Activated T-helper 1 cell treated with anti-CD3 and anti-CD28 coated beads, Interleukin-12 subunit alpha, Interleukin-12 subunit beta, Interleukin-2, Interleukin-4 antibody, amounts not matched to agents 30 ng/mL and 10 ng/mL and 1 ng/mL, durations not matched to agents 14 hours and 24 hours and 36 hours (primary cell): ENCODE measurements at regions not wholly inside any gene's neighbourhood (a gene's known extent, or its start where the extent isn't known, plus 50 kb on each side); places are given as distances from the start of the nearest gene placed in this dataset.

Experiments used
- DNase-seq: peaks from one replicate; pipeline ENCODE4 v3.0.0; 2021; ENCODE audit warnings: low spot score
- H3K27ac Mint-ChIP-seq: one replicate; pipeline ENCODE4 v1.8.0; 2021; ENCODE audit warnings: mild to moderate bottlenecking, mixed read lengths
- H3K27me3 Mint-ChIP-seq: one replicate; pipeline ENCODE4 v1.8.0; 2022; ENCODE audit warnings: mild to moderate bottlenecking, moderate library complexity, mixed read lengths; ENCODE audit not compliant: insufficient read depth
- H3K36me3 Mint-ChIP-seq: one replicate; pipeline ENCODE4 v1.8.0; 2021; ENCODE audit warnings: low read depth, mixed read lengths
- H3K4me1 Mint-ChIP-seq: one replicate; pipeline ENCODE4 v1.8.0; 2021; ENCODE audit warnings: low read depth, mixed read lengths
- H3K4me3 Mint-ChIP-seq: one replicate; pipeline ENCODE4 v1.8.0; 2021; ENCODE audit warnings: mild to moderate bottlenecking, moderate library complexity, mixed read lengths
- H3K9me3 Mint-ChIP-seq: one replicate; pipeline ENCODE4 v1.8.0; 2021; ENCODE audit warnings: mixed read lengths
- intact Hi-C: fragments of 100-400 bp; cut with micrococcal nuclease; formaldehyde crosslinking; loops from one replicate; pipeline ENCODE4 v1.15.1; 2024

DNA sequence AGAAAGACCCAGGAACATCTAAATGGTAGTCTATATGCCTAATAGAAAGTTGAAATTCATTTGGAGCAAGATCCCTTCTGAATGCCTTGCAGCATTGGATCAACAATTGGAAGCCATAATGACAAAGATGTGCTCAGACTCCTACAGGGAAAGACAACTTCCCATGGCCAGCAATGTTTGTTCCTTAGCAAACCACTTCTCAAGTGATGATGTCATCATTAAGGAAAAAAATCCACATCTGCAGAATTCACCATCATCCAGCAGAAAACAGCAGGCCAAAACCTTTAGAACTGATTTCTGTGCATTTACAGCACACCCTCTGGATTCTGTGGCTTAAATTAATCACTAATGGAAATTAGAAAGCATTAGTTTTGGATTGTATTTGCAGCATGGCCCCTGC, 82.4 kb upstream of the ZIC3 start:
- Mint-ChIP-seq H3K27ac (no peak overlapping the region), H3K36me3 (no peaks in the 10 kb centered on the region), H3K4me1 (no peaks in the 10 kb centered on the region), H3K9me3 (no peaks in the 10 kb centered on the region), H3K4me3 (no peak overlapping the region), H3K27me3 (no peaks in the 10 kb centered on the region)
- DNase-seq: no peak
- intact Hi-C loops: no loop called here

DNA sequence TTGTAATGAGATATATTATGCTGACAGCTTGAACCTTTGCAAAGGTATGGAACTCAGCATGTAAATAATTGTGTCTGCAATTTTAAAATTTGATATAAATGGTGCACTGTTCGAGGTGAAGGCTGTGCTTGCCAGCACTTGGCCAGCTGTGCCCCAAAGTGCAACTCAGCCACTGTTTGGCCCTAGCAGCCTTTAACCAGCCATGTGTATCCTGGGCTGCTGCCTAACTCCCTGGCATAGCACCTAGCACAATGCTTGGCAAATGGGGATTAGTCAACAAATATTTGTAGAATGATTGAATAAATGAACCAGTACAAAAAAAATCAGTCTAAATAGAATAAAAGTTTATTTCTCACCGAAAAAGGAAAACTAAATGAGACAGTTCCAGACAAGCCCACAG, 83.8 kb upstream of the ZIC3 start:
- H3K4me3 Mint-ChIP-seq: no peak overlapping the region
- intact Hi-C loops: no loop called here

DNA sequence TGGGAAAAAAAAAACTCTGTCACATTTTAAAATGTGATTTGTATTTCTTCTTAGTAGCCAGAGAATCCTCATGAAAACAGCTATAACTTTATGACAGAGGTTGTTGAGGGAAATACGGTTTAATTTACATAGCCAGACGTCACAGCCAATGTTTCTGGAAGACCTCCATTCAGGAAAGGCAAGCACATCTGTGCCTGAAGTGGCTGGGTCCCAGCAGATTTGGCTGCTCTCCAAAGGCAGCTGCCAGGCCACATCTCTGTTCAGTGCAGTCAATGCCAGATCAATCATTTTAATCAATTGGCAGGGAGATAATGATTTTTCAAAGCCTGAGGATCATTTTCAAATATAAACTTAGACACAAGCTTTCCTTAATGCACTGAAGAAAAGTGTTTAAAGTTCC, 86.5 kb upstream of the ZIC3 start:
- DNase-seq: no peak
- no peak overlapping the region for H3K27ac Mint-ChIP-seq
- H3K9me3 Mint-ChIP-seq: no peaks in the 10 kb centered on the region
- no peaks in the 10 kb centered on the region for H3K4me1 Mint-ChIP-seq
- intact Hi-C loops: no loop called here
- H3K4me3 Mint-ChIP-seq: no peak overlapping the region
- H3K27me3 Mint-ChIP-seq: no peaks in the 10 kb centered on the region
- H3K36me3 Mint-ChIP-seq: no peaks in the 10 kb centered on the region

More for the DNA sequence above, 83.8 kb upstream of the ZIC3 start:
- Mint-ChIP-seq H3K27me3 (no peaks in the 10 kb centered on the region), H3K27ac (no peak overlapping the region), H3K4me1 (no peaks in the 10 kb centered on the region), H3K9me3 (no peaks in the 10 kb centered on the region), H3K36me3 (no peaks in the 10 kb centered on the region)
- no peak for DNase-seq

DNA sequence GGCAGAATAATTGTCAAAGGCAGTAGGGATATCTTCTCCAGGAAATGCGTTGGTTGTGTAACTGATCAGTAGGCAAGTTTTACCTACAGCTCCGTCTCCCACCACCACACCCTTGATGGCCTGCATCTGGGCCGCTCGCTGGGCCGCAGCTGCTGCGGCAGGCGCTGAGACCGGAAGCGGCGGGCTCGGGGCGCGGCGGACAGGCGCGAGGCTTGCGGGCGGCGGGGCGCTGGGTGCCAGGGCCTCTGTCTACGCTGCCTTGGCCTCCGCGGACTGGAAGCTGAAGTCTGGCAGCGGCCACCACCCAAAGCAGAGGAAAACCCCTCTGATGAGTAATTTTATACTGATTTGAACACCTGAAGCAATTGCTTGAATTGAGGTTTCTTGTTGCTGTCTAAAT, 124.2 kb upstream of the ZIC3 start:
- H3K4me3 Mint-ChIP-seq: no peak overlapping the region
- intact Hi-C loops: no loop called here

DNA sequence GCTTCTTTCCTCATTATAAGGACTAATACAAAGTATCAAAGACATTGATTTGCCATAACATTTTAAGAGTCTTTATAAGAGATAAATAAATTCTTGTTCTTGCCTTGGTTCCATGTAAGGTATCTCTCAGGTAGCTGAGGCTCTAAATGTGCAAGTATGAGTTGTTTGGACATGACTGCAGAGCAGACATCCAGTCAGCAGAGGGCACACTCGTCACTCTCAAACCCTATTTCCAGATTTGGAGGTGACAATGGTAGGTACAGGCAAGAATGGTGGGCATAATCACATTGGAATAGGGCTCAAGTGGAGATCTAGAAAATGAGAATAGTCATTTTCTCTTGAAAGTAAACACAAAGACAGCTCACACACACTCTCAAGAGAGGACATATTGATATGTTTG, 133.3 kb upstream of the ZIC3 start:
- H3K4me3 Mint-ChIP-seq: no peak overlapping the region
- H3K36me3 Mint-ChIP-seq: no peaks in the 10 kb centered on the region
- peaks cover 29% of the 10 kb centered on the region for H3K27me3 Mint-ChIP-seq
- H3K4me1 Mint-ChIP-seq: no peaks in the 10 kb centered on the region
- no peak for DNase-seq
- intact Hi-C loops: no loop called here
- H3K27ac Mint-ChIP-seq: no peak overlapping the region
- no peaks in the 10 kb centered on the region for H3K9me3 Mint-ChIP-seq

More for the DNA sequence above, 124.2 kb upstream of the ZIC3 start:
- Mint-ChIP-seq H3K4me1 (no peaks in the 10 kb centered on the region), H3K36me3 (no peaks in the 10 kb centered on the region), H3K27ac (no peak overlapping the region), H3K27me3 (peaks cover 3% of the 10 kb centered on the region), H3K9me3 (no peaks in the 10 kb centered on the region)
- no peak for DNase-seq

DNA sequence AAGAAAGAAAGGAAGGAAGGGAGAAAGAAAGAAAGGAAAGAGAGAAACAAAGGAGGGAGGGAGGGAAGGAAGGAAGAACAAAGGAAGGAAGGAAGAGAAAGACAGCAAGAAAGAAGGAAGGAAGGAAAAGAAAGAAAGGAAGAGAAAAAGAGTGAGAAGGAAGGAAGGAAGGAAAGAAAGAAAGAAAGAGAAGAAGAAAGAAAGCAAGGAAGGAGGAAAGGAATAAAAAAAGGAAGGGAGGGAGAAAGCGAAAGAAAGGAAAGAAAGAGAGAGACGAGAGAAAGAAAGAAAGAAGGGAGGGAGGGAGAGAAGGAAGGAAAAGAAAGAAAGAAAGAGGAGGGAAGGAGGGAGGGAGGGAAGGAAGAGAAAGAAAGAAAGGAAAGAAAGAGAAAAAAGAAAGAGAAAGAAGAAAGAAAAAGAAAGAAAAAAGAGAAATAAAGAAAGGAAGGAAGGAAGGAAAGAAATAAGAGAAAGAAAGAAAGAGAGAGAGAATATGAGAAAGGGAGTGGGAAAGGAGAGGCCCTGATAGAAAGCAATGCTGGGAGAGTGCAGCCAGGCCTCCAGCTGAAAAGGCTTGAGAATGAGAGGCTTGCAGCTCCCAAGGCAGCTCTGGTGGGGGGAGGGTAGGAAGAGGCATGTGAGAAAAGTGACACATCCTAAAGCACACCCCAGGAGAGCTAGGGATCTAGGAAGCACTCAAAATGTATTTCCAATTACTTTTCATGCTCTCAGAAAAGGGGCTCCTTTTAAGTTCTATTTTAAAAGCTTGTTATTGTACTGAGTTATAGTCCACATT, 134.0 kb upstream of the ZIC3 start:
- intact Hi-C loops: no loop called here
- no peaks in the 10 kb centered on the region for H3K36me3 Mint-ChIP-seq

DNA sequence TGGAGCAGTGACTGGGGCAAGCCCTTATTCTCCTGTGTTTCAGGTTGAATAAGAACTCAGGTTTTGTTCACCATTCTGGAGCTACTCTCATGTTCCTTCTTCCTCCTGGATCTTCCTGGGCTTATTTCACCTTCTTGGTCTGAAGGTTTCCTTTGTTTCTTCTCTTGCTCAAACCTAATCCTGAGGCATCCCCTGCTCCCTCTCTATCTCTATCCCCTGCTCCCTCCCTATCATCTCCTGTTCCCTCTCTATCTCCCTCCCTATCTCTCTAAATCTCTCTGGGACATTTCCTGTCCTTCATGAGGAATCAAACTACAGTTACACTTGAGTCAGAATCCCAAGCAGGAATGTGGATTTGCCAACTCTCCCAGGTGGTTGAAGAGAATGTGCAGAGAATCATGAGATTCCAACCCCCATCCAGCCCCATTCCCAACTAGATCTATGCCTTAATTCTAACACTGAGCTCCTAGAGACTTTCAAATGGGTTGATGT, 134.9 kb upstream of the ZIC3 start:
- Mint-ChIP-seq H3K27ac (no peak overlapping the region), H3K27me3 (peaks cover 38% of the 10 kb centered on the region), H3K9me3 (no peaks in the 10 kb centered on the region), H3K4me3 (no peak overlapping the region), H3K36me3 (no peaks in the 10 kb centered on the region), H3K4me1 (no peaks in the 10 kb centered on the region)
- DNase-seq: no peak
- intact Hi-C loops: no loop called here

More for the DNA sequence above, 134.0 kb upstream of the ZIC3 start:
- Mint-ChIP-seq H3K4me3 (no peak overlapping the region), H3K27ac (no peak overlapping the region), H3K27me3 (peaks cover 33% of the 10 kb centered on the region), H3K4me1 (no peaks in the 10 kb centered on the region), H3K9me3 (no peaks in the 10 kb centered on the region)
- no peak for DNase-seq

DNA sequence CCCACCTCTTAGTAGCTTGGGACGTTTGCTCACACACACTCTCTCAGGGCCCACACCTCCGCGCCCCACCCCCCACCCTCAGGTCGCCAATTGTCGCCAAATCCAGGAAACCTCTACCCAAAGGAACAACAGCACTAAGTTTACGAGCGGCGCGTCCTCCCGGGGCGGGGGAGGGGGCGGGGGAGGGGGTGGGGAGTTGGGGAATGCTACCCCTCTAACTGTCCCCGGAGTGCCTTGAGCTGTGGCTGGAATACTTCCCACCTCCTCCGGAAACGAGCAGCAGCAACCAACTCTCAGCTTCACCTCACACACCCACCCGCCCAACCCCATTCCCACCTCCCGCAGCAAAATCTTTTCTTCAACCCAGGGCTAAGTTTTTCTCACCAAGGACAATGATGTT, 135.6 kb upstream of the ZIC3 start:
- Mint-ChIP-seq H3K4me1 (no peaks in the 10 kb centered on the region), H3K4me3 (no peak overlapping the region), H3K27me3 (peaks cover 43% of the 10 kb centered on the region), H3K9me3 (no peaks in the 10 kb centered on the region), H3K27ac (no peak overlapping the region), H3K36me3 (no peaks in the 10 kb centered on the region)
- intact Hi-C loops: no loop called here
- DNase-seq: no peak

DNA sequence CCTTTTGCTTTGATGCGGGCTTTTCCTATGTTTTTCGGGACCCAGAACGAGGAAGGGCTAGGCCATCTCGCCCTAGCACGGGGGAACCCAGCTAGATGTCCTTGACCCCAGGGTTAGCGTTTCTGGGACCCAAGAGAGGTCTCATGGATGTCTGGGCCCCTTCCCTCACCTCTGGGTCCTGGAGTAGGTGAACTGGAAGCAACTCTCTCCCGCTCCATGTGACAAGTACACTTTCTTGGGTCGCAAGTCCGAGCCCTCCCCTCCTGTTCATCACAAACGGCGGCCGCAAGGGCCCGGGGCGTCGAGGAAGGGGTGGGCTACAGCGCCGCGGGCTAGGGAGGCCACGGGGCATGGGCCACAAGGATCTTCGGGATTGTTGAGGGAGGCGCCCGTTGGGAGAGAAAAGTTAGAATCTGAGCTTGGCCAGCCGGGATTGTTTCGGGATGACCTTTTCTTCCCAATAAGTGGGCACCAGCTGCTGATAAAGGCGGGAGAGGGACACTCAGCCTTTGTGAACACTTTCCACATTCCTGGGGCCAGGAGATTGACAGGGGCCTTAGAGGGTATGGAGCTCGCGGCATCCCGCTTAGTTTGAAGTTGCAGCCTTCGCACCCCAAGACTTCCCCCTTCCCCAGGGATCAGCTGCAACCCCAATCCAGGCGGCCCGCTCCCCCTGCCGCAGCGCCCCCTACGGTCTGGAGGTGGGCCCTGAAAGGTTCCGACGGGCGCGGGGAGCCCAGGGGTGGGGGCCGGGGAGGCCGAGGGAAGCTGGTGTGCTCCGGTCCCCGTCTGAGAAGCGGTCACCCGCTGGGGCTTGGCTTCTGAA, 136.9 kb upstream of the ZIC3 start:
- H3K4me1 Mint-ChIP-seq: no peaks in the 10 kb centered on the region
- intact Hi-C loops: loop anchor here (5.0 to 10.0 kb wide), 3 partner anchors 118 to 474 kb away; partner anchors contain the start of gene GPR101
- no peaks in the 10 kb centered on the region for H3K36me3 Mint-ChIP-seq
- no peaks in the 10 kb centered on the region for H3K9me3 Mint-ChIP-seq
- no peak overlapping the region for H3K4me3 Mint-ChIP-seq
- no peak overlapping the region for H3K27ac Mint-ChIP-seq
- DNase-seq: no peak
- H3K27me3 Mint-ChIP-seq: peaks cover 53% of the 10 kb centered on the region

DNA sequence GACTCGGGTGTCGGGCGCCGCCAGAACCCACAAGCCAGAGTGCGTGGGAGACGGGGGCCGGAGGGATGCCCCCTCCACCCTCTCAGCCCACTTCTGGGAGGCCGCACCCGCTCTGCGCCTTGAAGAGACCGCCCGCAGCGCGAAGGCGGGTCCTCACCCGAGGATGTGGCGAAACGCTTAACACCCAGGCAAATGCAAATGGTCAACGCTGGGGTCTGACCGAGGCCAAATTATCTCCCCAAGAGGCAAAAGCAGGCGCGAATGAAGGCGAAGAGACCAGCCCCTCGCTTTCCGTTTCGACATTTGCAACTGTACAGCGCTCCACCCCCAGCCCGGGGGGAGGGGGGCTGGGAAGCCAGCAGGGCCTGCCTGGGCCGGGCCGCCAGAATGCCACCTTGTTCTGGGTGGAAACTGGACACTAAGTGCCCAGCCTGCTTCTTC, 137.7 kb upstream of the ZIC3 start:
- no peak for DNase-seq
- Mint-ChIP-seq H3K4me3 (peak overlapping the region; percentile 64), H3K4me1 (no peaks in the 10 kb centered on the region), H3K27ac (no peak overlapping the region), H3K36me3 (no peaks in the 10 kb centered on the region), H3K27me3 (peaks cover 56% of the 10 kb centered on the region), H3K9me3 (no peaks in the 10 kb centered on the region)
- intact Hi-C loops: loop anchor here (5.0 to 10.0 kb wide), 3 partner anchors 119 to 473 kb away; partner anchors contain the start of gene GPR101

DNA sequence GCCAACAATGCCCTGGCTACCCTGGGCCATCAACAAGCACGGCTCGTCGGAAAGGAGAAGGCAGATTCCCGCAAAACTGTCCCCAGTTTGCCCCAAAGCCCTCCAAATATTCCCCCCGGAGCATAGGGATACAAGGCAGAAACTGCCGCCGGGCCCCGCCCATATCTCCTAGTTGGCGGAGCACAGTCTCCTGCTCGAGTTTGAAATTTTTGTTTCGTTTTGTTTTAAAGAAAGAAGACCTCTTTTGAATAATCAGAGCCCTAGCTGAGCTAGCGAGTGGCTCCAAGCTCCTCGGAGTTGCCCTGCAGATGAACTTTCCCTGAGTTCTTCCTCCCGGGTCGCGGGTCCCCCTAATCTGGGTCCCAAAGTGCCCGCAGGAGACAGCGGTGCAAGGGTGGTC, 138.1 kb upstream of the ZIC3 start:
- Mint-ChIP-seq H3K4me1 (no peaks in the 10 kb centered on the region), H3K9me3 (no peaks in the 10 kb centered on the region), H3K4me3 (peak overlapping the region; percentile 64), H3K27me3 (peaks cover 59% of the 10 kb centered on the region), H3K36me3 (no peaks in the 10 kb centered on the region), H3K27ac (no peak overlapping the region)
- DNase-seq: no peak
- intact Hi-C loops: loop anchor here (2.0 to 10.0 kb wide), 4 partner anchors 119 to 473 kb away; partner anchors contain the start of gene GPR101

DNA sequence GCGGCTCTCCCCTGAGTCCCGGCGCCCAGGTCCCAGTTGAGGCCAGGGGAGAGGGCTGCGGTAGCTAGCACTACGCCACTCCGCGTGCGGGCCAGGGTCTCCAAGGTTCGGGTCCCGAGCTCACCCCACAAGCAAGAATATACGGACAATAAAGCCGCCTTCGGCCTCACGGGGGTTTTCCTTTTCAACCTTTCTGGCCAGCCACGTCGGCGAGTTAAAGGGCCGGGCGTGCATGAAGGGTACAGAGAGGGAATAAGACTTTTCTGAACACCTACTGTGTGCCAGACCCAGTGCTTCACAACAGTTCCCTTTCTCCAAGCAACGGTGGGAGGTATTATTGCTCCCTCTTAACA, 138.5 kb upstream of the ZIC3 start:
- Mint-ChIP-seq H3K4me3 (peak overlapping the region; percentile 64), H3K9me3 (no peaks in the 10 kb centered on the region), H3K36me3 (no peaks in the 10 kb centered on the region), H3K4me1 (no peaks in the 10 kb centered on the region), H3K27ac (no peak overlapping the region), H3K27me3 (peaks cover 61% of the 10 kb centered on the region)
- DNase-seq: no peak
- intact Hi-C loops: loop anchor here (2.0 to 10.0 kb wide), 4 partner anchors 120 to 473 kb away; partner anchors contain the start of gene GPR101
